ENCODE measurements at regions not wholly inside any gene's neighbourhood (a gene's known extent, or its start where the extent isn't known, plus 50 kb on each side); places are given as distances from the start of the nearest gene placed in this dataset.
"Not testable (repeated sequence)": the region's sequence is repeated elsewhere in the genome, so short reads cannot be mapped to it uniquely, and the experiment has no call there.

DNA sequence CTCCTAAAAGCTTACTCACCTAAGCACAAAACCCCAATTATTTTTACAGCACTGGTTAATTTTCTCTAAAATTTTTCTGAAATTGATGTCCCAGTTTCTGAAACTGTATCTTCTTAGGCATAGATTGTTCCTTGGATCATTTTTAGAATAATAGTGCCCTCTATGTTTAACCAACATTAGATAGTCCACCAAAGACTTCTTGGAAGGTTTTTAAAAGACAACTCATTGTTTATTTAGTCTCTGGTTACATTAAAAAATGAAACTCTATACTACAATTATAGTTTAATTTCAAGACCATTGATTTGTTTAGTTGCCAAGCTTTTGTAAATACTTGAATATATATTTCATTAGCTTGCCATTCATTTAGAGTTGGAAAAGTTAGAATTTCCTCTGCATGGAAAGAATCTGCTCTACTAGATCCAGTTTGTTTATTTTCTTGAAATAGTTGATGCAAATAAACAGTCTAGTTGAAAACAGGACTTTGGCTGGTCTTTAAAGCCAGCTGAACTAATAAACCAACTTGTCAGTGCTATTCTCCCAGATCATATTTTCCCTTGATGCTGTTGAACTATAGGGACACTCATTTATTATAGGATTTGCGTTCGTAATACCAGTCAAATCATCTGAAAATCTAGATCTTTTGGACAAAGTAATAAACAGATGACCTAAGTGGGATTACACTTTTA, 990.5 kb downstream of the TLE1 start:
- in situ Hi-C loops (cut with MboI; ENCODE audit: low sequenced_read_pairs): no loop called here

DNA sequence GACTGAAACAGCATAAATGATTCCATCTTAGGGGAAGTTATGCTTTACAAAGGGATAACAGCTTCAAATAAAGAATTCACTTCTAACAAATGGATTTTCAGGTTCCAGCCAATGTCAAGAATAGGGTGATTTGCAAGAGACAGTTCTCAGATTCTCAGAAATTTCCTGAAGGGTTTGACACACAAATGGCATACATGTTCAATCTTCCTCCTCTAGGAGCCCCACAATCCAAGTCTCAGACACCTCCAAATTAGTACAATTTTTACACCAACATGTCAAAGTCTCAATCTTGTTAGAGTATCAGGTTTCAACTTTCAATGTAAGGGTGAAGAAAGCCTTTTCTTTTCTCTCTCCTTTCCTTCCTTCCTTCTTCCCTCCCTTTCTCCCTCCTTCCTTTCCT, 996.6 kb downstream of the TLE1 start:
- in situ Hi-C loops (cut with MboI; ENCODE audit: low sequenced_read_pairs): no loop called here

DNA sequence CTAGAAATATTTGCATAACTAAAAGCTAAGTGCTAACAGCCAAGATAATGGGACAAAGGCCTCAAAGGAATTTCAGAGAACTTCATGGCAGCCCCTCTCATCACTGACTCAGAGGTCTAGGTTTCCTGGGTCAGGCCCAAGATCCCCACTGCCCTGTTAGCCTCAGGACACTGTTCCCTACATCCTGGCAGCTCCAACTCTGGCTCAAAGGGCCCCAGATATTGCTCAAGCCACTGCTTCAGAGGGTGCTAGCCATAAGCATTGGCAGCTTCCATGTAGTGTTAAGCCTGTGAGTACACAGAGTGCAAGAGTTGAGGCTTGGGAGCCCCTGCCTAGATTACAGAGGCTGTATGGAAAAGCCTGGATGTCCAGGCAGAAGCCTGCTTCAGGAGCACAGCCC, 998.1 kb downstream of the TLE1 start:
- in situ Hi-C loops (cut with MboI; ENCODE audit: low sequenced_read_pairs): no loop called here

DNA sequence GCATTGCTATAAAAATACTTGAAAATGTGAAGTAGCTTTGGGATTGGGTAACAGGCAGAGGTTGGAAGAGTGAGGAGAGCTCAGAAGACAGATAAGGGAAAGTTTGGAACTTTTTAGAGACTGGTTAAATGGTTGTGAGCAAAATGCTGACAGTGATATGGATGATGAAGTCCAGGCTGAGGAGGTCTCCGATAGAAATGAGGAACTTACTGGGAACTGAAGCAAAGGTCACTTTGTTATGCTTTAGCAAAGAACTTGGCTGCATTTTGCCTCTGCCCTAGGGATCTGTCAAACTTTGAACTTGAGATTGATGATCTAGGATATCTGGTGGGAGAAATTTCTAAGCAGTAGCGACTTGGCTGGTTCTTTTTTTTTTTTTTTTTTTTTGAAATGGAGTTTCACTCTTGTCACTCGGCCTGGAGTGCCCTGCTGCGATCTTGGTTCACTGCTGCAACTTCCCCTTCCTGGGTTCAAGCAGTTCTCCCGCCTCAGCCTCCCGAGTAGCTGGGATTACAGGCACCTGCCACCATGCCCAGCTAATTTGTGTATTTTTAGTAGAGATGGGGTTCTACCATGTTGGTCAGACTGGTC, 998.9 kb downstream of the TLE1 start:
- in situ Hi-C loops (cut with MboI; ENCODE audit: low sequenced_read_pairs): no loop called here

DNA sequence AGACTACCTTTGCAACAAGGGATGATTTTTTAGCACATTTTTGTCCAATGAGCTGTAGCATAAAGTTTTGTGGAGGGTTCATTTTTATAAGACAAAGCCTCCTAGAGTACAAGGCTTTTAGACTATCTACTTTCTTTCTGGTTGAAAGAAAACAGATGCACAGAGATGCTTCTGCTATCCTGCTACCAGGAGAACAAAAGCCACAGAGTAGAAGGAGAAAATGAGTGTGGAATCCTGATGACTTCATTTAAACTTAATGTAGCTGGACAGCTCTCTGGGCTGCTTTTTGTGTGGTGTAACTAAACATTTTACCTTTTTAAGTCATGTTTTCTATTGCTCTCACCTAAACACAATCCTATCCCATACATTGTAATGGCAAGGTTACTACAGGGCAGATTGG, 1009.4 kb downstream of the TLE1 start:
- in situ Hi-C loops (cut with MboI; ENCODE audit: low sequenced_read_pairs): no loop called here

DNA sequence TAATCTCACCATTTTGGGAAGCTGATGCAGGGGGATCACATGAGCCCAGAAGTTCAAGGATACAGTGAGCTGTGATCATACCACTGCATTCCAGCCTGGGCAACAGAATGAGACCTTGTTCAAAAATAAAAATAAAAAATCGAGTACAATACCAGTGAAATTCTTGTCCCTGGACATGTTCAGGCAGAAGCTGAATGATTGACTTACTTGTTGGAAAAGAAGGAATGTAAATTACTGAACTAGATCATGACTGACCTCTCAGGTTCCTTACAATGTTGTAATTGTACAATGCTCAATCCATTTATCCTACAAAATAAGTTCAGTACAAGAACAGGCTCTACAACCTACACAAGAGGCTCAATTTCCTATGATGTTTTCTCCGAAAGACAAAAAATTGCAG, 1010.4 kb downstream of the TLE1 start:
- in situ Hi-C loops (cut with MboI; ENCODE audit: low sequenced_read_pairs): no loop called here

DNA sequence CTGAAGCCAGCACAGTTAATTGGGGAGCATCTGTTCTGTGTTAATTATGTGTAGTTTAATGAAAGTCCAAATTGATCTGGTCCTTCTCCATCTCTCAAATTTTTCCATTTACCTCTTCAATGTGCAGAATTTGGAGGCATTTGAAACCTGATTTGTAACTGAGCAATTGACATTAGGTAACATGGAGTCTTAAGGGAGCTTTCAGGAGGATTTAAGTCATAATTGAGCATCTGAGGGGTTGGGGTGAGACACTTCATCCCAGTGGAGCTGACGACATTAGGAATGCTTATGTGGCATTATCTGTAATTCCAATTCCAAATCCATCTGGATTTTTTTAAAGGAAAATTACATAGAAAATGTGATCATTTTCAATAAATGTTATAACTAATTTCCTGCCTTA, 1015.9 kb downstream of the TLE1 start:
- in situ Hi-C loops (cut with MboI; ENCODE audit: low sequenced_read_pairs): no loop called here

DNA sequence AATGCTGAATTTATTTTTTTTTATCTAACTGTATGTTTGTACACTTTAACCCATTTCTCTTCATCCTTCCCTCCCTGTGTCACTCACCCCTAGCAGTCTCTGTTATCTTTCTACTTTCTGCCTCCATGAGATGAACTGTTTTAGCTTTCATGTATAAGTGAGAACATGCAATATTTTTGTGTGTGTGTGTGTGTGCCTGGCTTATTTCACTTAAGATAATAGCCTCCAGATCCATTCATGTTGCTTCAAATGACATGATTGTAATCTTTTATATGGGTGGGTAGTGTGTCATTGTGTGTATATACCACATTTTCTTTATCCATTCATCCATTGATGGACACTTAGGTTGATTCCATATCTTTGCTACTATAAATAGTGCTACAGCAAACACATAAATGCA, 1023.9 kb downstream of the TLE1 start:
- in situ Hi-C loops (cut with MboI; ENCODE audit: low sequenced_read_pairs): no loop called here

DNA sequence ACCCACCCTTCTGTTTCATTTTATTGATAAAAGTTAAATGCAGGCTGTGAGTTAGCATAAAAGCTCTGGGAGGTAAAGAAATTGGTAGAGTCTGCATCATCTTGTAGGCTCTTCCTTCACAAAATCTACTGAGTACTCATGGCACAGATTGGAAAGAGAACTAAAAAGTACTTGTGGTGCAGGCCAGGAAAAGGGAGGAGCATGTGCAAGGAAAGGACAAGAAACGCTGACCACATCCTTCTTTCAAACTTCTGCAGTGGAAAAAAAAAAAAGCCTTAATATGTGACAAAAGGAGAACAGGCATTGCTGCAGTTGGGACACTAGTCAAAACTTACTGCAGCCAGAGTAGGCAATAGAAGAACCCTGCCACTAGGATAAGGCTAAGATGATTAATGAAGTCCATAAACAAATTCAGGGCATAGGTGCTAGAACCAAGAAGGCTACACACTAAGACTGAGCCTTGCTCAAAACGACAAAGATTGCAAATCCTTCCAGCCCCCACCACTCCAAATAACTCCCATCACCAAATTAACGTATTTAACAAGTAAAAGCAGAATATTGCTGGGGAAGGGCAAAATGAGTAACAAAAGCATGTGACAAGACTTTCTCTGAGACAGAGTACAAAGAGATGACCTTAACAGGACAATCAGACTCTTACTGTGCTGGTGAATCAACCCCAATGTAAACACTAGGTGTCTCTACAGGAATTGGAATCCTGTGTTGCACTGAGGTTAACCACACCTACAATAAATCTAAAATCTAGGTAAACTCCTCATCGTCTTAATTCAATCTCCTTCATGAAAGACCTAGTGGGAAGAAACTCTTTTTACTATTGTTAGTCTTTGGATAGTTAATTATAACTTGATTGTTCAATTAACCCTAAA, 1024.8 kb downstream of the TLE1 start:
- in situ Hi-C loops (cut with MboI; ENCODE audit: low sequenced_read_pairs): no loop called here

DNA sequence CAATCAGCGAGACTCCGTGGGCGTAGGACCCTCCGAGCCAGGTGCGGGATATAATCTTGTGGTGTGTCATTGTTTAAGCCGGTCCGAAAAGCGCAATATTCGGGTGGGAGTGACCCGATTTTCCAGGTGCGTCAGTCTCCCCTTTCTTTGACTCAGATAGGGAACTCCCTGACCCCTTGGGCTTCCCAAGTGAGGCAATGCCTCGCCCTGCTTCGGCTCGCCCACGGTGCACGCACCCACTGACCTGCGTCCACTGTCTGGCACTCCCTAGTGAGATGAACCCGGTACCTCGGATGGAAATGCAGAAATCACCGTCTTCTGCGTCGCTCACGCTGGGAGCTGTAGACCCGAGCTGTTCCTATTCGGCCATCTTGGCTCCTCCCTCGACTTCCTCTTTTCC, 1029.6 kb downstream of the TLE1 start:
- in situ Hi-C loops (cut with MboI; ENCODE audit: low sequenced_read_pairs): not testable (repeated sequence)

DNA sequence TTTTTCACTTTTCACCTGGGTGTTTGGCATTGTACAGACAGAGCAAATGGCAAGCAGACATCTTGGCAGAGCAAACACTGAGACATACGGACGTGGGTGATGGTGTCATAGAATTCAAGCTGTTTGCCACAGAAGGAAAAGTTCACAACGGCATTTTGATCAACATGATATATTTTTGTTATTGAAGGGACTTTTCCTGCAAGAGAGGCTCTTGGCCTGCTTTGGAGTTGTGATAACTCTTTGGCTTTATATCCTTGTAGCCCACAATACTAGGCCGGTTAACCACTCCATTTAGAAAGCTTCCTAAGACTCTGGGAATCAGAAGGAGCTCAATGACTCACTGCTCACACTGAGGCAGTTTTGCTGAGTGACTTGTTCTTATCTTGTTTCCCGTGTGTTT, 1038.3 kb downstream of the TLE1 start:
- in situ Hi-C loops (cut with MboI; ENCODE audit: low sequenced_read_pairs): no loop called here

DNA sequence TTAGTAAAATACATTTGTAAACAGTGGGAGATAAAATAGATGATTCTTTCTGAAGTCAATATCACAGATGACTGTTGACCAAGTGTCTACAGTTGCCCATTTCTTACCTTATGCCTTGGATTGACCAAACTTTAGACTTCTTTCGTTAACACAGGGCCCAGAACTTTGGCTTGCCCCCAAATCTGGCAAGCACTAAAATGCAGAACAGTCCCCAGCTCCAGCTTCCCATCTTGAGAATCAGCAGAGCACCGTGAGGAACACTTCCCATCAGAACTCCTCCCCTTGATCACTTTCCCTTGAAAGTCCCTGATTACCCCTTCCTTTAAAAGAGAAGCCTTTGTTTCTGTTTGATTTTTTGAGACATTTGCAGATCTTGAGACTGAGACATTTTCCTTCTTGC, 1039.9 kb downstream of the TLE1 start:
- in situ Hi-C loops (cut with MboI; ENCODE audit: low sequenced_read_pairs): no loop called here

DNA sequence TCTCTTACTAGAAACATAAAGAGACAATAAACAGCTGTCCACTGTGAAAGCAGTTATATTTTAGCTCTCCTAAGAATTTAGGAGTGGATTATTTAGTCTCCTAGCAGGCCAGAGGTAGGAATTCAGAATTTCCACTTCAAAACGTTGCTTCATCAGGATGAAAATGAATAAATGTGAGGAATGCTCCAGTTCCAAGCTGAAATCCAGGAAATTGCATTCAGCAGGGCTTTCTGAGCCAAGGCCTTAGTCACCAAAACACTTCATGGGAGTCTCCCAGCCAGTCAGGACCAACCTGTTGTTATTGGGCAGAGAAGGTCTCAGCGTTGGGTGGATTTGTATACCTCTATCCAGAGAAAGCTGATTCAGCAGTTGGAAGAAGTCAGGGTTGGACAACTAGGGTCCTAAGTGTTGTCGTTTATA, 1040.3 kb downstream of the TLE1 start:
- in situ Hi-C loops (cut with MboI; ENCODE audit: low sequenced_read_pairs): no loop called here

DNA sequence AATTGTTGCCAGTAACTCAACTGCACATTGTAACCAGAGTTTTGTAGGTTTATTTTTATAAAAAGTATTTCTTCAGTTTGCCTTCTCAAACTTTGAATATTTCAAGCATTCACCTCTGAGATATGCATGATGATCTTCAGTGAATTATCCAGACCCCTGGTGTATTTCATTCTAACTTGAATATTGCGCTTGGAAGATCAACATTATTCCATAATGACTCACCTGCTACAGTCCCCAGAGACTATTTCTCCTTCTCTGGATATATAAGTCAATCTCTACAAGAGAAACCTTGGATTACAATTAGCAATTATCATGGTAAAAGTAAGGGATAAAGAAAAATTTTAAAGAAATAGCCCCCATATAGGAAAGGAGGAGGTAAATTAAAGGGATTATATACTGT, 1041.0 kb downstream of the TLE1 start:
- in situ Hi-C loops (cut with MboI; ENCODE audit: low sequenced_read_pairs): no loop called here

DNA sequence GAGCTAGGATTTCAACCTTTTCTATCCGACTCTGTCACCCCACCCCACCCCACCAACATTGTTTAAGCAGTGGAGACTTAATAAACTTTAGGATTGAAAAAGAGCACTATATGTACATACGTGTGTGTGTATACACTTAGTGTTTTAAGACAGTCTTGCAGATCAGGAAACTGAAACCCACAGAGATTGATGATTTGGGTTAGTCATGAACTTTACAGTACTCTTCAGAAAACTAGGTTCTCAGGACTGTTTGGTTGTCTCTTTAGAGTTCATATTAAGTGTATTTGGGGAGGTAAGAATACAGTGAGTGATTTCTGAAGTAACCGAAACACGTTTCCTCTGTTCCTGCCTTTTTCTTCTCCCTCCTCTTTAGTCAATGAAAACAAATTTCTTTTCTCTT, 1043.1 kb downstream of the TLE1 start:
- in situ Hi-C loops (cut with MboI; ENCODE audit: low sequenced_read_pairs): no loop called here

DNA sequence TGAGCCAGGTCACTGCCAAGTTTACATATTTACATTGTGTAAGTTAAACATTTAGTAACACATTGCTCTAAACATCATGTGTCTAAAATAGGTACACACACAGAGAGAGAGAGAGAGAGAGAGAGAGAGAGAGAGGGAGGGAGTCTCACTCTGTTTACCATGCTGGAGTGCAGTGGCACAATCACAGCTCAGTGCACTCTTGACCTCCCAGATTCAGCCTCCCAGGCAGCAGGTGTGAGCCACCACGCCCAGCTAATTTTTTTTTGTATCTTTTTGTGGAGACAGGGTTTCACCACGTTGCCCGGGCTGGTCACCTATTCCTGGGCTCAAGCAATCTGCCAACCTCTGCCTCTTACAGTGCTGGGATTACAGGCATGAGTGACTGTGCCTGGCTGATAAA, 1045.3 kb downstream of the TLE1 start:
- in situ Hi-C loops (cut with MboI; ENCODE audit: low sequenced_read_pairs): no loop called here

DNA sequence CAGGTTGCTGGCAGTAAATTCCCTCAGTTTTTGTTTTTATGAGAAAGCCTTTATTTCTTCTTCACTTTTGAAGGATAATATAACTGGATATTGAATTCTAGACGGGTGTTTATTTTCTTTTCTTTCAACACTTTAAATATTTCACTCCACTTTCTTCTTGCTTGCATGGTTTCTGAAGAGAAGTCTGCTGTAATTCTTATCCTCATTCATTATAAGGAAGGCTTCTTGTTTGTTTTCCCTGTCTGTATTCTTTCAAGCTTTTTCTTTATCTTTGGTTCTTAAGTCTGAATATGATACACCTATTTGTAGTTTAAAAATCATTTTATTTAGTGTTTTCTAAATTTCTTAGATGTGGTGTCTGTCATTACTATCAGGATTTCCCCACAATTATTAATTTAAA, 1054.3 kb downstream of the TLE1 start:
- in situ Hi-C loops (cut with MboI; ENCODE audit: low sequenced_read_pairs): no loop called here

DNA sequence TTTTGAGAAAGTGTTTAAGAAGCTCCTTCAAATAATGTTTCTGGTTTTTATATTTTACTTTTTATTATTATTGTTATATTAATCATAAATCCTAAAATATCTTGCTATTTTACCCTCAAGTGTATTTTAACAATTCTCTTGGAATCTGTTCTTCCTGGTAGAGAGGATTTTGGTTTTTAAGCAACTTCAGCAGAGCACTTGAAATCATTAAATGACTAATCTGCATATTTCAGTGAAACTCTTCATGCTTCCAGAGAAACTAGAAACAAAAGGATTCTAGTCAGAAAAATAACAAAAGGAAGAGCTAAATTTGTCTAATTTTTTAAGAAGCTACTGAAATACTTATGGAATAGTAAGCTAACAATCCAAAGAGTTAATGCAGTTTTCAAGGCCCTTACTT, 1057.3 kb downstream of the TLE1 start:
- in situ Hi-C loops (cut with MboI; ENCODE audit: low sequenced_read_pairs): no loop called here

DNA sequence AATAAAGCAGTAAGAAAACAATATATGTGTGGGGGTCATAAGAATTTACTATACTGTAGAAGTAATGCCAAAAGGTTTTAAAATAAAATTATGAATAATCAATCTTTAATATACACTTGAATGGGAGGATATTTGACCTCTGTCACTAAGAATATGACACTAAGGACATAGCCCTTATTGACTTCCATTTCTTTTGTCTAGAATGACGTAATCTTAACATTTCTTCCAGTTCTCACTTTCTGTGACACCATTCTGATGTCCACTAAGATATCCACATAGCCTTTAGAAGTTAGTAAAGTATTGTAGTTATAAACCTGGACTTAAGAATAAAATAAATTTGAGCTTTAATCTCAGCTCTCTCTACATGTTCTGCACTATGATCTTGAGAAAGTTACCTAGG, 1050.7 kb downstream of the TLE4 start:
- in situ Hi-C loops (cut with MboI; ENCODE audit: low sequenced_read_pairs): no loop called here

DNA sequence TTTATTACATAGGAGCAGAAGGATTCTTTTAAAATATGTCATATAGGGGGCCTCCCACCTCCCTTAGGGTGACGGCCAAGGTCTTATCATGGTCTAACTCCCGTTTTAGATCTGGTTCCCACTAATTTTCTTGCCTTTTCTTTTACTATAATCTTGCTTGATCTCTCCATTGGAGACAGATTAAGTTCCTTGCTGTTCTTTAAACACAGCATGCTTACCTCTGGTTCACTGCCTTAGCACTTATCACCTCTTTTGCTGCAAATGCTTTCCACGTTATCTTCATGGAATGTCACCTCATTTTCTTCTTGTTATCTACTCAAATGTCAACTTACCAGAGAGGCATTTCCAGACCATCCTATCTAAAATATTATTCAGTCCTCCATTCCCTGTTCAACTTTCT, 1047.6 kb downstream of the TLE4 start:
- in situ Hi-C loops (cut with MboI; ENCODE audit: low sequenced_read_pairs): no loop called here

DNA sequence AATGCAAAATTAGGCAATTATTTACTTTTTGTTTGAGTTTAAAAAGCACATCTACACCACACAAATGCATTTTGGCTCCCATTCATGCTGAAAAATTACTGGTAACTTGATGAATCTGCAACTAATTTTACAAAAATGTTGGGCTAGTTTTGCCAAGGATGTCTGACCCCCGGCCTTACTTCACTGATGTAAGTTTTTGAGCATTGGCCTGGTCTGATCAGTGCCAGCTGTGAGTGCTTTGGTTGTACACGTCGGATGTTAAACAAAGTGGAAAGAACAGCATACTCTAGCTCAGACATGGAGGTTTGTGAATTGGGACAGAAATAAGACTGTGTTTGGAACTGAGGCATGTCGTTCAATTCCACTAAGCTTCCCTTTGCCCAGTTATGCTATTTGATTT, 1044.2 kb downstream of the TLE4 start:
- in situ Hi-C loops (cut with MboI; ENCODE audit: low sequenced_read_pairs): no loop called here

DNA sequence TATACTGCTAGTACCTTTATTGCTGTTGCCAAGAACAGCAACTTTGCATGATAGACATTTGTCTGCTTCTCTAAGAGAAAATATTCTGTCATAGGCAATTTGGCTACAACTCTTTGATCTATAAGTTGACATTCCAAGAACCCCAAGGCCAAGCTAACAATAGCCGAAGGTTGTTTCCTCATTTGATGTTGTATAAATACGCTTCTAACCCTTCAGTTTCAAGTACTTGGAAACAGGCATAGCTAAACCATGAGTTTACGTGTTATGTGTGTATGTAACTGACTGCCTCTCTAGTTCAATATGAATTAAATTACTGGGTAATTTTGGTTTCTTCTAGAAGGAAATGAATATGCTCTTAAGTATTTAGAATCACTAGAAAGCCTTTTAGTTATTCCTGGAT, 1034.0 kb downstream of the TLE4 start:
- in situ Hi-C loops (cut with MboI; ENCODE audit: low sequenced_read_pairs): no loop called here

All from HL-60/S4 treated with phorbol 12-myristate 13-acetate at 8.2 ng/mL for 4 days and 3 days (cell line).